GM21619 (cell line): ENCODE measurements at regions not wholly inside any gene's neighbourhood (a gene's known extent, or its start where the extent isn't known, plus 50 kb on each side); places are given as distances from the start of the nearest gene placed in this dataset.
"Not testable (repeated sequence)": the region's sequence is repeated elsewhere in the genome, so short reads cannot be mapped to it uniquely, and the experiment has no call there.

Source experiments
- ATAC-seq: cut with Tn5 transposase; IDR thresholded peaks from one replicate; pipeline ENCODE4 v1.9.1; 2021; ENCODE audit not compliant: unreplicated experiment

- no peak for ATAC-seq
Measured at GRCh38 chr12:91769736-91770135, 375.9 kb downstream of the BTG1 start.

GRCh38 chr12:91767237-91767636, 378.4 kb downstream of the BTG1 start:
- no peak for ATAC-seq

- ATAC-seq = no peak
Measured at GRCh38 chr12:91766454-91766853, 379.2 kb downstream of the BTG1 start.

GRCh38 chr12:91763654-91764370, 381.8 kb downstream of the BTG1 start:
- ATAC-seq = no peak

- no peak for ATAC-seq
Measured at GRCh38 chr12:91753649-91754048, 392.0 kb downstream of the BTG1 start.

- no peak for ATAC-seq
Measured at GRCh38 chr12:91746976-91747375, 398.7 kb downstream of the BTG1 start.

GRCh38 chr12:91744597-91744996, 401.0 kb downstream of the BTG1 start:
- no peak for ATAC-seq

- no peak for ATAC-seq
Measured at GRCh38 chr12:91743704-91744321, 401.8 kb downstream of the BTG1 start.

- no peak for ATAC-seq
Measured at GRCh38 chr12:91743280-91743679, 402.4 kb downstream of the BTG1 start.

GRCh38 chr12:91741932-91742331, 403.7 kb downstream of the BTG1 start:
- no peak for ATAC-seq

- ATAC-seq = not testable (repeated sequence)
Measured at GRCh38 chr12:91733846-91734245, 411.8 kb downstream of the BTG1 start.

GRCh38 chr12:91732086-91732485, 413.6 kb downstream of the BTG1 start:
- no peak for ATAC-seq

GRCh38 chr12:91729543-91729942, 416.1 kb downstream of the BTG1 start:
- no peak for ATAC-seq

GRCh38 chr12:91723191-91723590, 422.5 kb downstream of the BTG1 start:
- ATAC-seq = no peak

GRCh38 chr12:91722072-91722471, 423.6 kb downstream of the BTG1 start:
- ATAC-seq = no peak

- ATAC-seq = no peak
Measured at GRCh38 chr12:91721023-91721422, 424.6 kb downstream of the BTG1 start.

- no peak for ATAC-seq
Measured at GRCh38 chr12:91718326-91718725, 427.3 kb downstream of the BTG1 start.

- no peak for ATAC-seq
Measured at GRCh38 chr12:91717804-91718203, 427.8 kb downstream of the BTG1 start.

- ATAC-seq = not testable (repeated sequence)
Measured at GRCh38 chr12:91711925-91712324, 433.7 kb downstream of the BTG1 start.

- ATAC-seq = no peak
Measured at GRCh38 chr12:91706466-91706865, 439.2 kb downstream of the BTG1 start.

GRCh38 chr12:91704446-91704845, 441.2 kb downstream of the BTG1 start:
- ATAC-seq = no peak

- ATAC-seq = no peak
Measured at GRCh38 chr12:91703491-91704283, 442.0 kb downstream of the BTG1 start.
